Subcutaneous abdominal adipose tissue (tissue), 5 donors: ENCODE measurements at regions not wholly inside any gene's neighbourhood (a gene's known extent, or its start where the extent isn't known, plus 50 kb on each side); places are given as distances from the start of the nearest gene placed in this dataset.
A peak's percentile ranks its signal among the peaks of the same experiment; 100 is the strongest.
"Not testable (repeated sequence)": the region's sequence is repeated elsewhere in the genome, so short reads cannot be mapped to it uniquely, and the experiment has no call there.

ENCODE experiments used
- H3K27ac ChIP-seq: one replicate; pipeline ENCODE4 v1.7.0; 2013; ENCODE audit warnings: low read depth, mild to moderate bottlenecking, inconsistent platforms, low read length, moderate library complexity
- H3K27me3 ChIP-seq, 5 donors: one replicate each; pipeline ENCODE4 v1.7.0; 2013; ENCODE audit warnings: low read length in 5 of 5, inconsistent platforms in 1 of 5; ENCODE audit not compliant: control insufficient read depth in 5 of 5, insufficient read depth in 4 of 5
- H3K36me3 ChIP-seq, 5 donors: one replicate each; pipeline ENCODE4 v1.7.0; 2013; ENCODE audit warnings: low read length in 5 of 5; ENCODE audit not compliant: control insufficient read depth in 5 of 5, insufficient read depth in 5 of 5
- H3K4me1 ChIP-seq, 5 donors: one replicate each; pipeline ENCODE4 v1.7.0; 2013; ENCODE audit warnings: low read length in 5 of 5, mild to moderate bottlenecking in 3 of 5, moderate library complexity in 1 of 5; ENCODE audit not compliant: control insufficient read depth in 5 of 5, insufficient read depth in 5 of 5
- H3K4me3 ChIP-seq, 5 donors: one replicate each; pipeline ENCODE4 v1.7.0; 2013; ENCODE audit warnings: low read length in 5 of 5, low read depth in 1 of 5
- H3K9ac ChIP-seq, 5 donors: one replicate each; pipeline ENCODE4 v1.7.0; 2013; ENCODE audit warnings: low read length in 5 of 5, mild to moderate bottlenecking in 4 of 5, moderate library complexity in 3 of 5
- H3K9me3 ChIP-seq, 5 donors: one replicate each; pipeline ENCODE4 v1.7.0; 2013; ENCODE audit warnings: low read length in 5 of 5; ENCODE audit not compliant: control insufficient read depth in 5 of 5
- donor health status: healthy.
- donor health status: healthy.
- donor health status: healthy.
- donor health status: healthy.
- donor health status: healthy.

- peaks cover 0 to 16% (median 5%) of the 10 kb centered on the region in 5 donors for H3K4me1 ChIP-seq
- H3K4me3 ChIP-seq = no peak overlapping the region
Measured at GRCh38 chr1:215005656-215006345, 76.7 kb upstream of the KCNK2 start.

GRCh38 chr1:215007880-215008279, 74.7 kb upstream of the KCNK2 start:
- Histone ChIP-seq H3K4me3 (no peak overlapping the region), H3K36me3 (no peaks in the 10 kb centered on the region), H3K4me1 (peaks cover 0 to 15% (median 5%) of the 10 kb centered on the region in 5 donors), H3K9ac (no peak overlapping the region), H3K27me3 (no peaks in the 10 kb centered on the region), H3K9me3 (no peaks in the 10 kb centered on the region), H3K27ac (no peak overlapping the region)

More at GRCh38 chr1:215005656-215006345, 76.7 kb upstream of the KCNK2 start:
- Histone ChIP-seq H3K27me3 (no peaks in the 10 kb centered on the region), H3K36me3 (no peaks in the 10 kb centered on the region), H3K9me3 (no peaks in the 10 kb centered on the region), H3K9ac (no peak overlapping the region), H3K27ac (no peak overlapping the region)

- no peaks in the 10 kb centered on the region for H3K36me3 ChIP-seq
- H3K27me3 ChIP-seq = no peaks in the 10 kb centered on the region
- H3K4me3 ChIP-seq = no peak overlapping the region
- H3K4me1 ChIP-seq = peaks cover 0 to 18% (median 6%) of the 10 kb centered on the region in 5 donors
- H3K27ac ChIP-seq = no peak overlapping the region
- peaks cover 0 to 5% (median 0%) of the 10 kb centered on the region in 5 donors for H3K9me3 ChIP-seq
- no peak overlapping the region for H3K9ac ChIP-seq
Measured at GRCh38 chr1:215018555-215018954, 64.0 kb upstream of the KCNK2 start.

GRCh38 chr1:215022204-215022603, 60.3 kb upstream of the KCNK2 start:
- peak overlapping the region in 1 of 5 donors; percentile 72 for H3K9ac ChIP-seq
- H3K36me3 ChIP-seq = no peaks in the 10 kb centered on the region
- H3K4me3 ChIP-seq = no peak overlapping the region
- no peaks in the 10 kb centered on the region for H3K27me3 ChIP-seq
- H3K4me1 ChIP-seq = peaks cover 0 to 26% (median 12%) of the 10 kb centered on the region in 5 donors
- peaks cover 0 to 2% (median 0%) of the 10 kb centered on the region in 5 donors for H3K9me3 ChIP-seq
- H3K27ac ChIP-seq = peak overlapping the region; percentile 86

- Histone ChIP-seq H3K36me3 (no peaks in the 10 kb centered on the region), H3K9ac (peak overlapping the region in 3 of 5 donors; percentile 6 to 72 (median 17)), H3K27me3 (no peaks in the 10 kb centered on the region), H3K4me3 (peak overlapping the region in 1 of 5 donors; percentile 41), H3K27ac (peak overlapping the region; percentile 86), H3K4me1 (peaks cover 0 to 26% (median 12%) of the 10 kb centered on the region in 5 donors), H3K9me3 (no peaks in the 10 kb centered on the region)
Measured at GRCh38 chr1:215022741-215023141, 59.8 kb upstream of the KCNK2 start.

GRCh38 chr1:215023155-215023832, 59.2 kb upstream of the KCNK2 start:
- H3K9me3 ChIP-seq = no peaks in the 10 kb centered on the region
- no peaks in the 10 kb centered on the region for H3K36me3 ChIP-seq
- H3K4me3 ChIP-seq = peak overlapping the region in 1 of 5 donors; percentile 41
- H3K4me1 ChIP-seq = peaks cover 0 to 26% (median 12%) of the 10 kb centered on the region in 5 donors
- H3K27me3 ChIP-seq = no peaks in the 10 kb centered on the region
- peak overlapping the region; percentile 86 for H3K27ac ChIP-seq
- H3K9ac ChIP-seq = peak overlapping the region in 3 of 5 donors; percentile 6 to 72 (median 17)

- Histone ChIP-seq H3K9me3 (no peaks in the 10 kb centered on the region), H3K4me3 (no peak overlapping the region), H3K36me3 (no peaks in the 10 kb centered on the region)
Measured at GRCh38 chr1:215028954-215029353, 53.6 kb upstream of the KCNK2 start.

GRCh38 chr1:215030581-215030980, 52.0 kb upstream of the KCNK2 start:
- H3K4me3 ChIP-seq, H3K36me3 ChIP-seq, H3K9ac ChIP-seq, H3K27me3 ChIP-seq, H3K9me3 ChIP-seq, H3K4me1 ChIP-seq, H3K27ac ChIP-seq: not testable (repeated sequence)

More at GRCh38 chr1:215028954-215029353, 53.6 kb upstream of the KCNK2 start:
- Histone ChIP-seq H3K27me3 (no peaks in the 10 kb centered on the region), H3K27ac (no peak overlapping the region), H3K9ac (no peak overlapping the region), H3K4me1 (peaks cover 0 to 4% (median 2%) of the 10 kb centered on the region in 5 donors)

- H3K9ac ChIP-seq = no peak overlapping the region
- H3K27me3 ChIP-seq = no peaks in the 10 kb centered on the region
- no peak overlapping the region for H3K27ac ChIP-seq
- H3K36me3 ChIP-seq = no peaks in the 10 kb centered on the region
- no peaks in the 10 kb centered on the region for H3K4me1 ChIP-seq
- no peaks in the 10 kb centered on the region for H3K9me3 ChIP-seq
- H3K4me3 ChIP-seq = no peak overlapping the region
Measured at GRCh38 chr1:215031392-215031791, 51.1 kb upstream of the KCNK2 start.
